ENCODE measurements at regions not wholly inside any gene's neighbourhood (a gene's known extent, or its start where the extent isn't known, plus 50 kb on each side); places are given as distances from the start of the nearest gene placed in this dataset.
"Not testable (repeated sequence)": the region's sequence is repeated elsewhere in the genome, so short reads cannot be mapped to it uniquely, and the experiment has no call there.

DNA sequence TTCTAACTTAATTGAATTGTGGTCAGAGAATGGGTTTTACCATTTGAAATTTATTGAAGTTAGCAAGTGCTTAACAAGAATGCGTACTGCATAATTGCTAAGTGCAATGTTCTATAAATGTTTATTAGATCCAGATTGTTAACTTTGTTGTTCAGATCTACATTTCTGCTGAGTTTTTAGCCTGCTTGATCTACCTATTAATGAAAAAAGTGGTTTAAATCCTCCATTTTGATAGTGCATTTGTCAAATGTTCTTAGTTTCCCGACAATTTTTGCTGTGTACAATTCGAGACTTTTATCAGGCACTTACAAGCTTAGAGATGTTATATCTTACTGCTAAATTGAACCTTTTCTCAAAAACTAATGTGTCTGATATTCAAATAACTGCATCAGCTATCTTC lies 156.4 kb upstream of the ADCY1 start:
- Mint-ChIP-seq H3K9me3 (no peaks in the 10 kb centered on the region), H3K27ac (no peak overlapping the region), H3K4me1 (ENCODE audit: low read depth) (no peaks in the 10 kb centered on the region), H3K36me3 (ENCODE audit: low read depth) (no peaks in the 10 kb centered on the region), H3K27me3 (ENCODE audit: low read depth) (peaks cover 13% of the 10 kb centered on the region), H3K4me3 (no peak overlapping the region)

GRCh38 chr7:45420843-45421495 lies 153.2 kb upstream of the ADCY1 start:
- Mint-ChIP-seq H3K36me3 (ENCODE audit: low read depth) (no peaks in the 10 kb centered on the region), H3K9me3 (no peaks in the 10 kb centered on the region), H3K4me1 (ENCODE audit: low read depth) (no peaks in the 10 kb centered on the region), H3K4me3 (no peak overlapping the region), H3K27ac (no peak overlapping the region), H3K27me3 (ENCODE audit: low read depth) (peaks cover 13% of the 10 kb centered on the region)

- H3K27ac Mint-ChIP-seq: no peak overlapping the region
- no peaks in the 10 kb centered on the region for H3K36me3 Mint-ChIP-seq (ENCODE audit: low read depth)
- H3K9me3 Mint-ChIP-seq: no peaks in the 10 kb centered on the region
- H3K4me3 Mint-ChIP-seq: no peak overlapping the region
- H3K27me3 Mint-ChIP-seq (ENCODE audit: low read depth): peaks cover 10% of the 10 kb centered on the region
- no peaks in the 10 kb centered on the region for H3K4me1 Mint-ChIP-seq (ENCODE audit: low read depth)
Measured at GRCh38 chr7:45421806-45422205, 152.4 kb upstream of the ADCY1 start.

- Mint-ChIP-seq H3K4me1 (ENCODE audit: low read depth) (no peaks in the 10 kb centered on the region), H3K27me3 (ENCODE audit: low read depth) (no peaks in the 10 kb centered on the region), H3K9me3 (no peaks in the 10 kb centered on the region)
Measured at GRCh38 chr7:45430397-45430796, 143.8 kb upstream of the ADCY1 start.

GRCh38 chr7:45434167-45434784 lies 139.9 kb upstream of the ADCY1 start:
- Mint-ChIP-seq H3K4me1 (ENCODE audit: low read depth) (no peaks in the 10 kb centered on the region), H3K4me3 (no peak overlapping the region), H3K36me3 (ENCODE audit: low read depth) (no peaks in the 10 kb centered on the region), H3K27ac (no peak overlapping the region), H3K9me3 (no peaks in the 10 kb centered on the region), H3K27me3 (ENCODE audit: low read depth) (no peaks in the 10 kb centered on the region)

More at GRCh38 chr7:45430397-45430796, 143.8 kb upstream of the ADCY1 start:
- Mint-ChIP-seq H3K27ac (no peak overlapping the region), H3K4me3 (no peak overlapping the region), H3K36me3 (ENCODE audit: low read depth) (no peaks in the 10 kb centered on the region)

- Mint-ChIP-seq H3K27ac (no peak overlapping the region), H3K4me1 (ENCODE audit: low read depth) (no peaks in the 10 kb centered on the region), H3K9me3 (no peaks in the 10 kb centered on the region), H3K27me3 (ENCODE audit: low read depth) (no peaks in the 10 kb centered on the region), H3K4me3 (no peak overlapping the region), H3K36me3 (ENCODE audit: low read depth) (no peaks in the 10 kb centered on the region)
Measured at GRCh38 chr7:45435131-45435530, 139.0 kb upstream of the ADCY1 start.

DNA sequence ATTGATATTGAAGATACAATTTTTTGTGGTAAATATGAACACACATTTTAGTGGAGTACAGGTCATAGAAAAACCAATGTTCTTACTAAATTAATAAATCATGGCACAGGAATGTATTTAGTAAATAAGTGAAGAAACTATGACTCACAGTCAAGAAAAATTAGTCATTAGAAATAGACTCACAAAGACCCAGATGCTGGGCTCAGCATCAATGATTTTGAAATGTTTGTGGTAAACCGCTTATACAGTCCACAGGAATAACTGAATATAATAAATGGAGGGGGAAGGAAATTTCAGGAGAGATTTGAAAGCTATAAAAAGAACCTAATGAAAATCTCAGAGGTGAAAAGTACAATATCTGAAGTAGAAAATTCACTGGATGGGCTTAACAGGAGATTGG lies 138.3 kb upstream of the ADCY1 start:
- Mint-ChIP-seq H3K4me1 (ENCODE audit: low read depth) (no peaks in the 10 kb centered on the region), H3K9me3 (no peaks in the 10 kb centered on the region), H3K27me3 (ENCODE audit: low read depth) (no peaks in the 10 kb centered on the region), H3K36me3 (ENCODE audit: low read depth) (no peaks in the 10 kb centered on the region), H3K4me3 (no peak overlapping the region), H3K27ac (no peak overlapping the region)

- not testable (repeated sequence) for H3K4me3 Mint-ChIP-seq; H3K27me3 Mint-ChIP-seq (ENCODE audit: low read depth); H3K4me1 Mint-ChIP-seq (ENCODE audit: low read depth); H3K36me3 Mint-ChIP-seq (ENCODE audit: low read depth); H3K27ac Mint-ChIP-seq; H3K9me3 Mint-ChIP-seq
Measured at GRCh38 chr7:45440776-45441175, 133.4 kb upstream of the ADCY1 start.

DNA sequence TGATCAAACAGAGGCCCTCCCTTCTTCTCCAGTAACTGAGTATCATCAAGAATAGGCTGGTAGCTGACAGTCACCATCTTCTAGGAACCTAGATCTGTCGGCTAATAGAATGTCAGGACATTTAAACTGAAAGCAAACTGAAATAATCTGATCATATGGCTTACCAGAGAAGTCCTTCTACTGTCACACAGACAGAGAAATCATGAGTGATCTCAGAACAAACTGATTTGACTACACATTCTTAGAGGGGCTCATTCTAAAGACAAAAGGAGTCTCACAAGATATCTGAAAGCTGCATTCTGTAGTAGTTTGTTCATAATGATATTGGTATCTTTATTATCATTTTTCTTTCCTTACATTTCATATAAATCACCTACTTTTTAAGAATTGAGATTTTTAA lies 130.9 kb upstream of the ADCY1 start:
- no peak overlapping the region for H3K27ac Mint-ChIP-seq
- H3K36me3 Mint-ChIP-seq (ENCODE audit: low read depth): no peaks in the 10 kb centered on the region
- no peaks in the 10 kb centered on the region for H3K4me1 Mint-ChIP-seq (ENCODE audit: low read depth)
- H3K27me3 Mint-ChIP-seq (ENCODE audit: low read depth): no peaks in the 10 kb centered on the region
- no peak overlapping the region for H3K4me3 Mint-ChIP-seq
- no peaks in the 10 kb centered on the region for H3K9me3 Mint-ChIP-seq

DNA sequence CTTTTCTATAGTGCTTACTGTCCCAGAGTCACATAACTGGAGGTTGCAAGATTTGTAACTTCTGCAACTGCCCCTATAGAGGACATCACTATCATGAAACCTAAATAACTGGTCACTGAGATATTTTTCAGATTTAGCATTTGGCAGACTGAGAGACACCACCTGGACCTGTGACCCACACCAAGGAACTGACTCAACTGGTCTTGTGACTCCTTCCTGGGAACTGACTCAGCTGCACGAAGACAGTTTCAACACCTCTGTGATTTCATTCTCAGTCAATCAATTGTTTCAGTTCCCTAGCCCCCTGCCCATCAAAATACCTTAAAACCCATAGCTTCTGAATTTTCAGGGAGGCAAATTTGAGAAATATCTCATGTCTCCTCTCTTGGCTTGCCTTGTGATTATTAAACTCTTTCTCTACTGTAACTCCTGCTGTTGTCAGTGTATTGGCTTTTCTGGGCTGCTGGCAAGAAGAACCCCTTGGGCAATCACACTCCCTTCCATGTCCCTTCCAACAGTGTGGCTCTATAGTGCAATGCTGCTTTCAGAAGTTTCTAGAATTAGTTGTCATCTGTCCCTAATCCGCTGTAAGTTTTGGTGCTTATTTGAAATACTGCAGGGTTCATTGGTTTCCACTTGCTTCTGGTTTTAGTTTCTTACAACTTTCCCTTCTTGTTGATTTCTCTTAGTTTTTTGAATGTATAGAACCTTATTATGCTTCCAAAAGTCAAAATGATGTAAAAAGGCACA lies 127.8 kb upstream of the ADCY1 start:
- Mint-ChIP-seq H3K27ac (no peak overlapping the region), H3K9me3 (no peaks in the 10 kb centered on the region), H3K4me3 (no peak overlapping the region), H3K27me3 (ENCODE audit: low read depth) (peaks cover 1% of the 10 kb centered on the region), H3K4me1 (ENCODE audit: low read depth) (no peaks in the 10 kb centered on the region), H3K36me3 (ENCODE audit: low read depth) (no peaks in the 10 kb centered on the region)

DNA sequence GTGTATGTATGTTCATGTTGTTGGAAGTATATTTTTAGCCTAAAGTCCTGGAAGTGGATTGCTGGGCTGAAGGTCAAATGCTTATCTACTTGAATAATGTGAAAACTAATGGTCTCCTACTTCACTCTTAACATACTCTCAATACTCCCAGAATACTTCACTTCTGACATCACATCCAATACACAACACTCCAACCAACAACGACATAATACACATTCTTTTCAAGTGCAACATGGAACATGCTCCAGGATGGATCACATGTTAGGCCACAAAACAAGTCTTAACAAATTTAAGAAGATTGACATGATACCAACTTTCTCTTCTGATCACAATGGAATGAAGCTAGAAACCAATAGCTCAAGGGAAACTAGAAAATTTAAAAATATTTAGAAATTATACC lies 126.9 kb upstream of the ADCY1 start:
- Mint-ChIP-seq H3K4me1 (ENCODE audit: low read depth) (no peaks in the 10 kb centered on the region), H3K27me3 (ENCODE audit: low read depth) (peaks cover 3% of the 10 kb centered on the region), H3K9me3 (no peaks in the 10 kb centered on the region), H3K4me3 (no peak overlapping the region), H3K27ac (no peak overlapping the region), H3K36me3 (ENCODE audit: low read depth) (no peaks in the 10 kb centered on the region)

GRCh38 chr7:45450571-45451204 lies 123.5 kb upstream of the ADCY1 start:
- no peaks in the 10 kb centered on the region for H3K9me3 Mint-ChIP-seq
- no peaks in the 10 kb centered on the region for H3K36me3 Mint-ChIP-seq (ENCODE audit: low read depth)
- H3K4me3 Mint-ChIP-seq: no peak overlapping the region
- H3K27ac Mint-ChIP-seq: no peak overlapping the region
- peaks cover 3% of the 10 kb centered on the region for H3K27me3 Mint-ChIP-seq (ENCODE audit: low read depth)
- no peaks in the 10 kb centered on the region for H3K4me1 Mint-ChIP-seq (ENCODE audit: low read depth)

GRCh38 chr7:45451342-45452035 lies 122.7 kb upstream of the ADCY1 start:
- no peaks in the 10 kb centered on the region for H3K4me1 Mint-ChIP-seq (ENCODE audit: low read depth)
- no peaks in the 10 kb centered on the region for H3K36me3 Mint-ChIP-seq (ENCODE audit: low read depth)
- H3K4me3 Mint-ChIP-seq: no peak overlapping the region
- H3K27ac Mint-ChIP-seq: no peak overlapping the region
- H3K9me3 Mint-ChIP-seq: no peaks in the 10 kb centered on the region
- H3K27me3 Mint-ChIP-seq (ENCODE audit: low read depth): peaks cover 3% of the 10 kb centered on the region

DNA sequence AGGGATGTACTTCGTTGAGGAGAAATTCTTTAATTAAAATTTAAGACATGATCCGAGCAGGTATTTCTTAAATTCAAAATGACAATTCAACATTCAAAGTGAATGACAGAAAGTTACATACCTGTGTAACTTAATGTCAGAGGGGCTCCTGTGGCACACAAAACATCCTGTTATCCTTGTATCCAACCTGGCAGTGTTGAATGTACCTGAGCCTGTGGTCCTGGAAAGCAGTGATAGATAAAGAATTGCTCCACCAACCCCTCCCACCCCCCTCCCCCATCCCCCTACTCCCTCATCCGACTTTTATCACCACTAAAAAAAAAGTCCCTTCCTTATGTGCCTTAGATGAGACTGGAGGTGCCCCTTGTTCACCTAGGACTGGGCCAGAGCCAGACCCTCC lies 119.4 kb upstream of the ADCY1 start:
- H3K9me3 Mint-ChIP-seq: no peaks in the 10 kb centered on the region
- H3K4me1 Mint-ChIP-seq (ENCODE audit: low read depth): no peaks in the 10 kb centered on the region
- peaks cover 7% of the 10 kb centered on the region for H3K27me3 Mint-ChIP-seq (ENCODE audit: low read depth)
- no peaks in the 10 kb centered on the region for H3K36me3 Mint-ChIP-seq (ENCODE audit: low read depth)
- no peak overlapping the region for H3K4me3 Mint-ChIP-seq
- H3K27ac Mint-ChIP-seq: no peak overlapping the region

All from T-helper 1 cell treated with Interleukin-12 subunit alpha and Interleukin-12 subunit beta and Interleukin-4 antibody, amounts not matched to agents 30 μg/mL and 1 μg/mL, for 36 hours (primary cell).